ENCODE measurements at regions not wholly inside any gene's neighbourhood (a gene's known extent, or its start where the extent isn't known, plus 50 kb on each side); places are given as distances from the start of the nearest gene placed in this dataset.
"Not testable (repeated sequence)": the region's sequence is repeated elsewhere in the genome, so short reads cannot be mapped to it uniquely, and the experiment has no call there.

GRCh38 chr2:185510060-185510459, 228.5 kb upstream of the FSIP2 start:
- no peaks in the 10 kb centered on the region for H3K36me3 ChIP-seq
- TF ChIP-seq Cebpa-rat (IDR thresholded peaks at IDR 0.05): no peak
- H3K4me2 ChIP-seq: no peak overlapping the region
- no peaks in the 10 kb centered on the region for H3K4me1 ChIP-seq
- H3K9ac ChIP-seq: no peak overlapping the region
- H3K9me3 ChIP-seq: peaks cover 27% of the 10 kb centered on the region
- no peak overlapping the region for H3K27ac ChIP-seq
- no peaks in the 10 kb centered on the region for H4K20me1 ChIP-seq
- no peaks in the 10 kb centered on the region for H3K27me3 ChIP-seq
- no peak overlapping the region for H3K4me3 ChIP-seq

DNA sequence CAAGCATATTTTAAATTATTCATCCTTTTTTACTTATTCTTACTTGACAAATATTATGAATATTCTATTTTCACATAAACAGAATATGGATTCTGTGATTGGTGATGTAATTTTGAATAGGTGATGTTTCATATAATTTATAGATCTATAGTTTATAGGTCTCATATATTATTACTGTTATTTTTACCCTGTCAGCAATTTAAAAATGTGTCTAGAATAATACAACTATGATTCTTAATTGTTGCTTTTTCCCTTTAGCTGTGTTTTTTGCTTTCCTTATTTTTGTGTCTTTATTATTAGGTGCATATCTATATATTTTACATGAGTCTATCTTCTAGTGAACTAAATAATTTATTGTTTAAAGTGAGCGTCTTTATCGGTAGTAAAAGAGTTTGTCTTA, 226.7 kb upstream of the FSIP2 start:
- H3K4me2 ChIP-seq: no peak overlapping the region
- no peaks in the 10 kb centered on the region for H3K27me3 ChIP-seq
- peaks cover 31% of the 10 kb centered on the region for H3K9me3 ChIP-seq
- no peaks in the 10 kb centered on the region for H4K20me1 ChIP-seq
- no peak overlapping the region for H3K9ac ChIP-seq
- H3K4me3 ChIP-seq: no peak overlapping the region
- H3K4me1 ChIP-seq: no peaks in the 10 kb centered on the region
- TF ChIP-seq Cebpa-rat (IDR thresholded peaks at IDR 0.05): no peak
- H3K36me3 ChIP-seq: no peaks in the 10 kb centered on the region
- H3K27ac ChIP-seq: no peak overlapping the region

GRCh38 chr2:185522472-185522871, 216.1 kb upstream of the FSIP2 start:
- Histone ChIP-seq H3K27me3 (no peaks in the 10 kb centered on the region), H3K27ac (no peak overlapping the region), H3K4me3 (no peak overlapping the region), H3K36me3 (no peaks in the 10 kb centered on the region), H4K20me1 (no peaks in the 10 kb centered on the region), H3K9ac (no peak overlapping the region), H3K4me2 (no peak overlapping the region), H3K4me1 (no peaks in the 10 kb centered on the region), H3K9me3 (peaks cover 27% of the 10 kb centered on the region)
- no peak for TF ChIP-seq Cebpa-rat (IDR thresholded peaks at IDR 0.05)

DNA sequence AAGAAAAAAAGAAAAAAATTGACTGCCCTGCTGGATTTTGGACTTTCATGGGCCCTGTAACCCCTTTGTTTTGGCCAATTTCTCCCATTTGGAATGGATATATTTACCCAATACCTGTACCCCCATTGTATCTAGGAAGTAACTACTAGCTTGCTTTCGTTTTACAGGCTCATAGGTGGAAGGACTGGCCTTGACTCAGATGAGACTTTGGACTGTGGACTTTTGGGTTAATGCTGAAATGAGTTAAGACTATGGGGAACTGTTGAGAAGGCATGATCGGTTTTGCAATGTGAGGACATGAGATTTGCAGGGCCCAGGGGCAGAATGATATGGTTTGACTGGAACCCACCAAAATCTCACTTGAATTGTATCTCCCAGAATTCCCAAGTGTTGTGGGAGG, 214.4 kb upstream of the FSIP2 start:
- not testable (repeated sequence) for H3K27ac ChIP-seq, H3K9ac ChIP-seq, H3K4me3 ChIP-seq, H3K4me2 ChIP-seq, H4K20me1 ChIP-seq, H3K4me1 ChIP-seq, H3K27me3 ChIP-seq, H3K36me3 ChIP-seq
- H3K9me3 ChIP-seq: peaks cover 21% of the 10 kb centered on the region

GRCh38 chr2:185526161-185526560, 212.4 kb upstream of the FSIP2 start:
- no peak overlapping the region for H3K9ac ChIP-seq
- H4K20me1 ChIP-seq: no peaks in the 10 kb centered on the region
- H3K4me1 ChIP-seq: no peaks in the 10 kb centered on the region
- no peak overlapping the region for H3K4me3 ChIP-seq
- H3K27ac ChIP-seq: no peak overlapping the region
- no peaks in the 10 kb centered on the region for H3K36me3 ChIP-seq
- H3K4me2 ChIP-seq: no peak overlapping the region
- H3K27me3 ChIP-seq: no peaks in the 10 kb centered on the region
- H3K9me3 ChIP-seq: peaks cover 21% of the 10 kb centered on the region
- TF ChIP-seq Cebpa-rat (IDR thresholded peaks at IDR 0.05): no peak

- Histone ChIP-seq H3K4me2 (no peak overlapping the region), H3K4me1 (no peaks in the 10 kb centered on the region), H3K4me3 (no peak overlapping the region), H3K27ac (no peak overlapping the region), H3K9me3 (0 out of 2 replicates have a peak, but pooled peaks cover 5% of the 10 kb centered on the region), H3K9ac (no peak overlapping the region), H4K20me1 (no peaks in the 10 kb centered on the region), H3K36me3 (no peaks in the 10 kb centered on the region), H3K27me3 (no peaks in the 10 kb centered on the region)
- TF ChIP-seq Cebpa-rat (IDR thresholded peaks at IDR 0.05): no peak
Observed at GRCh38 chr2:185531721-185532120, 206.9 kb upstream of the FSIP2 start.

- Histone ChIP-seq H3K4me3 (no peak overlapping the region), H3K27ac (no peak overlapping the region), H3K9ac (no peak overlapping the region), H3K4me2 (no peak overlapping the region), H3K27me3 (no peaks in the 10 kb centered on the region), H3K9me3 (no peaks in the 10 kb centered on the region), H3K4me1 (no peaks in the 10 kb centered on the region), H4K20me1 (no peaks in the 10 kb centered on the region), H3K36me3 (no peaks in the 10 kb centered on the region)
- TF ChIP-seq Cebpa-rat (IDR thresholded peaks at IDR 0.05): no peak
Observed at GRCh38 chr2:185537689-185538088, 200.9 kb upstream of the FSIP2 start.

- no peaks in the 10 kb centered on the region for H3K27me3 ChIP-seq
- no peak overlapping the region for H3K4me2 ChIP-seq
- H3K9me3 ChIP-seq: peaks cover 5% of the 10 kb centered on the region
- no peak overlapping the region for H3K9ac ChIP-seq
- TF ChIP-seq Cebpa-rat (IDR thresholded peaks at IDR 0.05): no peak
- no peaks in the 10 kb centered on the region for H3K4me1 ChIP-seq
- no peaks in the 10 kb centered on the region for H3K36me3 ChIP-seq
- no peaks in the 10 kb centered on the region for H4K20me1 ChIP-seq
- H3K27ac ChIP-seq: no peak overlapping the region
- H3K4me3 ChIP-seq: no peak overlapping the region
Observed at GRCh38 chr2:185567196-185567595, 171.4 kb upstream of the FSIP2 start.

GRCh38 chr2:185567940-185568339, 170.7 kb upstream of the FSIP2 start:
- Histone ChIP-seq H3K36me3 (no peaks in the 10 kb centered on the region), H4K20me1 (no peaks in the 10 kb centered on the region), H3K4me2 (no peak overlapping the region), H3K9me3 (peaks cover 5% of the 10 kb centered on the region), H3K27ac (no peak overlapping the region), H3K27me3 (no peaks in the 10 kb centered on the region), H3K4me1 (no peaks in the 10 kb centered on the region), H3K4me3 (no peak overlapping the region), H3K9ac (no peak overlapping the region)
- TF ChIP-seq Cebpa-rat (IDR thresholded peaks at IDR 0.05): no peak

DNA sequence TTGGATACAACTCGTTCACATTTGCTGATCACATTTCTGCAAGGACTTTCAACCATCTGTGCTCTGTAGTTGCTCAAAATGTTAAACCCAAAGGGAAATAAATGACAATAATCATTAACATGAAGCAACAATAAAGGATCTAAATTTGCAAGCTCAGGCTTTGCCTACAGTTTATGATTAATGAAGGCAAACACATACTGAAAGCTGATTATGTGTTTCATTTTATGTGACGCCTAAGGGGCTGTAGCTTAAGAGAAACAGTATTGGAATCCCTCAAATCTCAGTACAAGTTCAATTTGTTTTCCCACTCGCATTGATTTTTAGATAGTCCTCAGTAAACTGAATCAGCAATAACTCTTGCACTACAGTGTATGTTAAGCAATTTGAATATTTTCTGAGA, 160.3 kb upstream of the FSIP2 start:
- Histone ChIP-seq H4K20me1 (no peaks in the 10 kb centered on the region), H3K27me3 (no peaks in the 10 kb centered on the region), H3K27ac (no peak overlapping the region), H3K36me3 (no peaks in the 10 kb centered on the region), H3K4me1 (no peaks in the 10 kb centered on the region), H3K4me2 (no peak overlapping the region), H3K9me3 (no peaks in the 10 kb centered on the region), H3K4me3 (no peak overlapping the region), H3K9ac (no peak overlapping the region)
- no peak for TF ChIP-seq Cebpa-rat (IDR thresholded peaks at IDR 0.05)

GRCh38 chr2:185583058-185583816, 155.4 kb upstream of the FSIP2 start:
- H3K27ac ChIP-seq: no peak overlapping the region
- H3K36me3 ChIP-seq: no peaks in the 10 kb centered on the region
- H3K4me3 ChIP-seq: no peak overlapping the region
- no peak overlapping the region for H3K4me2 ChIP-seq
- no peaks in the 10 kb centered on the region for H4K20me1 ChIP-seq
- H3K27me3 ChIP-seq: no peaks in the 10 kb centered on the region
- H3K9ac ChIP-seq: no peak overlapping the region
- peaks cover 10% of the 10 kb centered on the region for H3K9me3 ChIP-seq
- no peaks in the 10 kb centered on the region for H3K4me1 ChIP-seq
- TF ChIP-seq Cebpa-rat (IDR thresholded peaks at IDR 0.05): no peak

DNA sequence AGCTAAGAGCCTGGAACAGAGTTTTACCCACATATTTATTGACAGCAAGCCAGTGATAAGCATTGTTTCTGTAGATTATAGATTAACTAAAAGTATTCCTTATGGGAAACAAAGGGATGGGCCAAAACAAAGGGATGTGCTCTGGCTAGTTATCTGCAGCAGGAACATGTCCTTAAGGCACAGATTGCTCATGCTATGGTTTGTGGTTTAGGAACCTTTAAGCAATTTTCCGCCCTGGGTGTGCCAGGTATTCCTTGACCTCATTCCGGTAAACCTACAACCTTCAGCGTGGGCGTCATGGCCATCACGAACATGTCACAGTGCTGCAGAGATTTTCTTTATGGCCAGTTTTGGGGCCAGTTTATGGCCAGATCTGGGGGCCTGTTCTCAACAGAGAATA, 153.4 kb upstream of the FSIP2 start:
- not testable (repeated sequence) for H3K4me1 ChIP-seq, H3K27ac ChIP-seq, H3K27me3 ChIP-seq, H3K9ac ChIP-seq, H4K20me1 ChIP-seq, H3K4me3 ChIP-seq, H3K4me2 ChIP-seq, H3K36me3 ChIP-seq
- H3K9me3 ChIP-seq: peaks cover 10% of the 10 kb centered on the region

GRCh38 chr2:185591276-185591675, 147.3 kb upstream of the FSIP2 start:
- H3K4me3 ChIP-seq, H3K4me2 ChIP-seq, H3K27ac ChIP-seq, H3K9me3 ChIP-seq, H4K20me1 ChIP-seq, H3K36me3 ChIP-seq, H3K27me3 ChIP-seq, H3K4me1 ChIP-seq, H3K9ac ChIP-seq: not testable (repeated sequence)
